Hepatocyte (in vitro differentiated cells): ENCODE measurements at regions not wholly inside any gene's neighbourhood (a gene's known extent, or its start where the extent isn't known, plus 50 kb on each side); places are given as distances from the start of the nearest gene placed in this dataset.

ENCODE experiments used
- DNase-seq: peaks from one replicate; pipeline ENCODE4 v3.0.0-alpha.2; 2016; ENCODE audit warnings: low spot score
- H2AFZ ChIP-seq: fragments of 200-600 bp; sonication (generic); 2 replicates; pipeline ENCODE4 v1.6.0; 2016; ENCODE audit warnings: antibody characterized with exemption, mild to moderate bottlenecking
- H3K27ac ChIP-seq: fragments of 200-600 bp; sonication (generic); 2 replicates; pipeline ENCODE4 v1.5.1; 2016; ENCODE audit warnings: mild to moderate bottlenecking
- H3K27me3 ChIP-seq: fragments of 200-600 bp; sonication (generic); 2 replicates; pipeline ENCODE4 v1.6.1; 2016
- H3K36me3 ChIP-seq: fragments of 200-600 bp; sonication (generic); replicated peaks from 2 replicates; pipeline ENCODE4 v1.5.1; 2016; ENCODE audit warnings: low read depth; ENCODE audit not compliant: insufficient read depth
- H3K4me1 ChIP-seq: fragments of 200-600 bp; sonication (generic); 2 replicates; pipeline ENCODE4 v1.5.1; 2016; ENCODE audit warnings: mild to moderate bottlenecking, moderate library complexity; ENCODE audit not compliant: insufficient read depth
- H3K4me2 ChIP-seq: fragments of 200-600 bp; sonication (generic); 2 replicates; pipeline ENCODE4 v1.6.0; 2016
- H3K4me3 ChIP-seq: fragments of 200-600 bp; sonication (generic); 2 replicates; pipeline ENCODE4 v1.5.1; 2016; ENCODE audit warnings: mild to moderate bottlenecking
- H3K79me2 ChIP-seq: fragments of 200-600 bp; sonication (generic); 2 replicates; pipeline ENCODE4 v1.6.0; 2017; ENCODE audit warnings: mild to moderate bottlenecking
- H3K9me2 ChIP-seq: fragments of 200-600 bp; sonication (generic); replicated peaks from 2 replicates; pipeline ENCODE4 v1.6.0; 2017; ENCODE audit warnings: mild to moderate bottlenecking; ENCODE audit not compliant: insufficient read depth
- H3K9me3 ChIP-seq: fragments of 200-600 bp; sonication (generic); 2 replicates; pipeline ENCODE4 v1.5.1; 2016; ENCODE audit warnings: low read depth, mild to moderate bottlenecking
- H4K20me1 ChIP-seq: fragments of 200-600 bp; sonication (generic); 2 replicates; pipeline ENCODE4 v1.6.0; 2016; ENCODE audit warnings: mild to moderate bottlenecking; ENCODE audit not compliant: insufficient read depth, poor library complexity, severe bottlenecking
- CTCF ChIP-seq: fragments of 200-600 bp; sonication (generic); IDR thresholded peaks from 2 replicates; pipeline ENCODE4 v1.5.1; 2016; ENCODE audit warnings: antibody characterized with exemption, mild to moderate bottlenecking; ENCODE audit not compliant: poor library complexity
- EZH2 ChIP-seq: fragments of 200-600 bp; sonication (generic); IDR thresholded peaks from 2 replicates; pipeline ENCODE4 v1.6.1; 2016; ENCODE audit warnings: antibody characterized with exemption, mild to moderate bottlenecking, borderline replicate concordance
- EZH2phosphoT487 ChIP-seq: fragments of 200-600 bp; sonication (generic); IDR thresholded peaks from one replicate; pipeline ENCODE4 v1.6.1; 2018; ENCODE audit warnings: antibody characterized with exemption, mild to moderate bottlenecking, low read depth, moderate library complexity; ENCODE audit not compliant: unreplicated experiment, severe bottlenecking
- WGBS: methylation state at CpG from one replicate; pipeline ENCODE4 v1.1.6; 2016; ENCODE audit warnings: low lambda C conversion rate; ENCODE audit errors: missing lambda C conversion rate; 5-methylcytosine and 5-hydroxymethylcytosine counted together

GRCh38 chr10:36114913-36115312, 472.8 kb upstream of the FZD8 start:
- Histone ChIP-seq H3K9me3 (no peaks in the 10 kb centered on the region), H3K4me3 (no peak overlapping the region), H3K27me3 (no peaks in the 10 kb centered on the region), H4K20me1 (no peaks in the 10 kb centered on the region), H2AFZ (no peak overlapping the region), H3K79me2 (no peaks in the 10 kb centered on the region), H3K4me1 (peaks cover 39% of the 10 kb centered on the region), H3K27ac (peak overlapping the region; percentile 56), H3K36me3 (no peaks in the 10 kb centered on the region), H3K9me2 (no peaks in the 10 kb centered on the region), H3K4me2 (peak overlapping the region; percentile 38)
- DNase-seq, result peak; percentile 53
- TF ChIP-seq CTCF (no peak), EZH2phosphoT487 (no peak), EZH2 (no peak)
- WGBS, result 32% methylated on average over 1 of the region's 1 CpG

DNA sequence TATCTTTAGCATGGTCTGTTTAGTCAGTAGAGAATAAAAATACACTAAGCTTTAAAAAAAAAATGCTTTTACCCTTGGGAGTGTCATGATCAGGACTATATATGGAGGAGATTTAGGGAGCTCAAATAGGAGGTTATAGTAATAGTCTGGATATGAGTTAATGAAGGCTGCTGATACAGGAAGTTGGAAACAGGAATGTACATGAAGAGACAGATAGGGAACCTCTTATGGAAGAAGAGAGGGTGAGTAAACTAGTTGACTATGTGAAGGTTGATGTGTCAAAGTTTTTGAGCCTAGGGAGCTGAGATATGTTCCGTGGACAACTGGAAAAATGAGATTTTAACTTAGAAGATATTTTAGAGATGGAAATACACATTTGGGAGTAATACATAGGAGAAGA, 472.0 kb upstream of the FZD8 start:
- Histone ChIP-seq H3K9me2 (no peaks in the 10 kb centered on the region), H3K79me2 (no peaks in the 10 kb centered on the region), H3K36me3 (no peaks in the 10 kb centered on the region), H2AFZ (no peak overlapping the region), H3K9me3 (no peaks in the 10 kb centered on the region), H3K27me3 (no peaks in the 10 kb centered on the region), H3K4me3 (no peak overlapping the region), H3K4me1 (peaks cover 46% of the 10 kb centered on the region), H4K20me1 (no peaks in the 10 kb centered on the region), H3K4me2 (no peak overlapping the region), H3K27ac (no peak overlapping the region)
- 82% methylated on average over 1 of the region's 1 CpG for WGBS
- no peak for TF ChIP-seq CTCF
- no peak for TF ChIP-seq EZH2
- no peak for TF ChIP-seq EZH2phosphoT487
- no peak for DNase-seq

DNA sequence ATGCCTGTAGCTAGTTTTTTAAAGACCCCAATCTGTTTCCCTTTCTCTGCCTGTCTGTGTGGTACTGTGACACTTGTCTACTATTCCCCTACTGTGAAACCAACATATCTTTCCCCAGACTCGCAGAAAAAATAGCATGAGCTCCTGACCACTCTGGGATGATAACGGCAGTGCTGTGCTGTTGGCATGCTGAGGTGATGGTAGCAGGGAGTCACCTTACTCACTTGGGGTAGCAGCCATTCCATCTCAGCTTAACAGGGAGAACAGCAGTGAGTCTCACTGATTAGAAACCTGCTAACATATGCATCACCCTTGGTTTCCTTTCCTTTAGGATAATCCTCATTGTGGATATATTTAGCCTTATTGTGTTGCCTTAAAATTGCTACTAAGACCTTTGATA, 469.6 kb upstream of the FZD8 start:
- 57% methylated on average over 2 of the region's 2 CpGs for WGBS
- Histone ChIP-seq H3K9me2 (no peaks in the 10 kb centered on the region), H3K27me3 (no peaks in the 10 kb centered on the region), H3K27ac (no peak overlapping the region), H3K9me3 (no peaks in the 10 kb centered on the region), H3K79me2 (no peaks in the 10 kb centered on the region), H3K4me3 (no peak overlapping the region), H3K4me1 (peaks cover 43% of the 10 kb centered on the region), H3K36me3 (no peaks in the 10 kb centered on the region), H3K4me2 (no peak overlapping the region), H2AFZ (no peak overlapping the region), H4K20me1 (no peaks in the 10 kb centered on the region)
- TF ChIP-seq EZH2, result no peak
- TF ChIP-seq CTCF, result no peak
- no peak for TF ChIP-seq EZH2phosphoT487
- DNase-seq, result no peak

DNA sequence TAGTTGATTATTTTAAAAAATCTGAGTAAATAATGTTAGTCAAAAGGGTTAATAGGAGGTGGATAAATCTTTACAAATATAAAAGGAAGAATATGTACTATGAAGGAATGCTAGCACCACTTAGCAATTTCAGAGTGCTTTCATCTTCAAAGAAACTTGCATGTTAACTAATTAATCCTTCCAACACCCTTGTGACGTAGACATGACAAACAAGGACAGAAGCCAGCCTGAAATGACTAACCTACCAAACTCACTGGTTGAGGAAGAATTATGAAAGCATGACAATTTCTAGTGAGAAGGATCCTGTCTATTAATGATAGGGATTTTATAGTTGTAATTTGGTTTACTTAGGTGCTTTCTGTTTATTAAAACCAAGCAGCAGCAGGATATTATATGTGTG, 468.0 kb upstream of the FZD8 start:
- H3K4me1 ChIP-seq, result peaks cover 27% of the 10 kb centered on the region
- no peaks in the 10 kb centered on the region for H3K36me3 ChIP-seq
- H3K9me3 ChIP-seq, result no peaks in the 10 kb centered on the region
- H3K9me2 ChIP-seq, result no peaks in the 10 kb centered on the region
- DNase-seq, result no peak
- no peaks in the 10 kb centered on the region for H3K27me3 ChIP-seq
- peak overlapping the region; percentile 4 for H2AFZ ChIP-seq
- H3K27ac ChIP-seq, result peak overlapping the region; percentile 49
- H3K4me2 ChIP-seq, result peak overlapping the region; percentile 43
- no peaks in the 10 kb centered on the region for H3K79me2 ChIP-seq
- TF ChIP-seq EZH2, result no peak
- no peak for TF ChIP-seq EZH2phosphoT487
- no peak for TF ChIP-seq CTCF
- 68% methylated on average over 1 of the region's 1 CpG for WGBS
- H3K4me3 ChIP-seq, result no peak overlapping the region
- H4K20me1 ChIP-seq, result no peaks in the 10 kb centered on the region
